ENCODE measurements at regions not wholly inside any gene's neighbourhood (a gene's known extent, or its start where the extent isn't known, plus 50 kb on each side); places are given as distances from the start of the nearest gene placed in this dataset.

DNA sequence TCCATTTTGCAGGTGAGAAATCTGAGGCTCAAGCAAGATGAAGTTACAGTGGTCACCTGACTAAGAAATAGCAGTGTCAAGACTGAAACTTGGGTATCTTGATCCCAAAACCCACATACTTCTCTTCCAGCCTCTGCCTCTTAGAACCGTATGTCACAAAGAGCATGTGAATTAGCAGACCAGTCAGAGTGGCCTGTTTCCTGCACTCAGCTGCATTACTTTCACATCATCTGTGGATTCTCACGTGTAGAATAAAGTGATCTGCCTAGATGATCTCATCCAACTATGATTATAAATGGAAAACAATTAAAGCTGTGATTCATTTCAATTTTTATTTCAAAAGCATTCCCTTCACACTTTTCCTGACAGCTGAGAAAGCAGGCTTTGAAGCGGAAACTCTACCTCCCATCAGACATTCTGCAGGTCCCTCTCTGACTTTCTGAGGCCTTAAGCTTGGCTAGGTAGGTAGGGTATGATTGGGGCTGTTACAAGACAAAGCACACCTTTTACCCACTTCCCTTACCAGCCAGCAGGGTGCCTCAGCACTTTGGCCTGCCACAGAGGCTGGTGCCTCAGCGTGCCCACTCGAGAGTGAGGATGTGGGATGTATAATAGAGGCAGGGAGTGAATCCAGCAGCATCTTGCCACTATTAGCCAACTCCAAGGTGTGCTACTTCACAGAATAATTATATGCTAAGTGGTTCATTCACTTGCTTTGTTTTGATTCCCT, 70.2 kb upstream of the PDE1C start:
- FAIRE-seq = no peak

DNA sequence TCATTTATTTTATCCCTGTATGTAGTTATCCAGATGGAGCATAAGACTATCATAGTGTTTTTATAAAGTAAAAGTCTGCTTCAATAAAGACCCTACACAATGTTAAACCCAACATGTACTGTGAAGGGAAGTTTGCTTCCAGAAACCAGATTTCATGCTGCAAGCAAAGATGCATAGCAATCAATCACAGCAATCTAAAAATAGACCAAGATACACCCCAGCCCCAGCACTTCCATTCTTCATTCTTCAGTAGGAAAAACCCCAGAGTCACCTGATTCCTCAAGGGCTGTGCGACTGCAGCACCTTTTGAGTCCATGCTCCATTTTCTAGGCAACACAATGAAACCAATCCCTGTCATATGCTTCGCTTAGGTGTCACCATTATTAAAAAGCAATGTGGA, 66.9 kb upstream of the PDE1C start:
- no peak for FAIRE-seq

DNA sequence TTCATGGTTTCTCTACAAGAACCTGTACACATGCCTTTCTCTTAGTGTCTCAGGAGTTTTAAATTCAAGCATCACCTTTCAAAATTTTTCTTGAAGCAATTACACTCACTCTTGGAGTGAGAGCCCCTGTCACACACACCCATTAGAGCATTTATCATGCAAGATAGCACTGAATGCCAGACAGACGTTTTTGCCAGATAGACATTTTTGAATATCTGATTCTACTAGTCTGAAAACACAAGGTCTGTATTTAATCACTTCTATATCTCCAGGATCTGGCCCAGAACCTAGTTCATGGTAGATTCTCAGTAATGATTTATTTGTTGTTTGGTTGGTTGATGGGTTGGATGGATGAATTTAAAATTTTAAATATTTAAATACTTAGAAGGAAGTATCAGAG, 60.9 kb upstream of the PDE1C start:
- no peak for FAIRE-seq

DNA sequence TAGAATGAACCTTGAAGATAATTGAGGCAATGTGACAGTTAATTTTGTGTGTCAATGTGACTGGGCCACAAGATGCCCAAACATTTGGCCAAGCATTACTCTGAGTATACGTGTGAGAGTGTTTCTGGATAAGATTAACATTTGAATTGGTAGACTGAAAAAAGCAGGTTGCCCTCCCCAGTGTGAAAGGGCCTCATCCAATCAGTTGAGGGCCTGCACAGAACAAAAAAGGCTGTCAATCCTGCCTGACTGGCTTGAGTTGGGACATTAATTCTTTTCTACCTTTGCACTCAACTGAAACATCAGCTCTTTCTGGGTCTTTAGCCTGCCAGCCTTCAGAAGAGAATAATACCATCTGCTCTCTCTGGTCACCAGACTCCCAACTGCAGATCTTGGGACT, 56.6 kb upstream of the PDE1C start:
- FAIRE-seq = no peak
